Fibroblast of pulmonary artery (primary cell): ENCODE measurements at regions not wholly inside any gene's neighbourhood (a gene's known extent, or its start where the extent isn't known, plus 50 kb on each side); places are given as distances from the start of the nearest gene placed in this dataset.
"Not testable (repeated sequence)": the region's sequence is repeated elsewhere in the genome, so short reads cannot be mapped to it uniquely, and the experiment has no call there.

Experiments used
- DNase-seq: peaks from one replicate; pipeline ENCODE4 v3.0.0-alpha.2; 2010; ENCODE audit warnings: low read depth
- H3K4me3 ChIP-seq: replicated peaks from 2 replicates; pipeline ENCODE4 v1.5.1; 2011; ENCODE audit warnings: low read depth, mild to moderate bottlenecking, control low read depth, low read length, moderate library complexity
- CTCF ChIP-seq: IDR thresholded peaks from 2 replicates; pipeline ENCODE4 v1.5.1; 2011; ENCODE audit warnings: mild to moderate bottlenecking, control low read depth, low read length, inconsistent platforms; ENCODE audit errors: missing control alignments

GRCh38 chr4:162853788-162854187, 312.9 kb downstream of the NAF1 start:
- no peak for TF ChIP-seq CTCF
- no peak overlapping the region for H3K4me3 ChIP-seq
- DNase-seq: no peak

- no peak for TF ChIP-seq CTCF
- DNase-seq: no peak
- H3K4me3 ChIP-seq: no peak overlapping the region
Observed at GRCh38 chr4:162852642-162853041, 314.0 kb downstream of the NAF1 start.

DNA sequence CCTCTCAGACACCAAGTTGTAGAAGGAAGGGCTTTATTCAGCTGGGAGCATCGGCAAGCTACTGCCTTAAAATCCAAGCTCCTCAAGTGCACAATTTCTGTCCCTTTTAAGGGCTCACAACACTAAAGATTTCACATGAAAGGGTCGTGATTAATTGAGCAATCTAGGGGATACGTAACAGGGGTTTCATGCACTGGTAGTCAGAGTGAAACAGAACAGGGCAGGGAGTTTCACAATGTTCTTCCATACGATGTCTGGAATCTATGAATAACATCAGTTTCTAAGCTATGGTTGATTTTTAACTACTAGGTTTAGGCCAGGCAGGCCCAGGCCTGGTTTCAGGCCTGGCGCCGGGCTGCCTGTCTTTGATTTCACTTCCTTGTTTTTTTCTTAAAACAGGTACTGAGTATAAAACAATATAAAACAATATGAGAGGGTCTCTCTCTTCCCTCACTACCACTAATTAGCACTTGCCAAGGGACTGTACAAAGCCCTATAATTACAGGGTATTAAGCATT, 315.4 kb downstream of the NAF1 start:
- not testable (repeated sequence) for DNase-seq

GRCh38 chr4:162849937-162850336, 316.8 kb downstream of the NAF1 start:
- H3K4me3 ChIP-seq: no peak overlapping the region
- no peak for DNase-seq
- no peak for TF ChIP-seq CTCF

More for the DNA sequence above, 315.4 kb downstream of the NAF1 start:
- not testable (repeated sequence) for H3K4me3 ChIP-seq

DNA sequence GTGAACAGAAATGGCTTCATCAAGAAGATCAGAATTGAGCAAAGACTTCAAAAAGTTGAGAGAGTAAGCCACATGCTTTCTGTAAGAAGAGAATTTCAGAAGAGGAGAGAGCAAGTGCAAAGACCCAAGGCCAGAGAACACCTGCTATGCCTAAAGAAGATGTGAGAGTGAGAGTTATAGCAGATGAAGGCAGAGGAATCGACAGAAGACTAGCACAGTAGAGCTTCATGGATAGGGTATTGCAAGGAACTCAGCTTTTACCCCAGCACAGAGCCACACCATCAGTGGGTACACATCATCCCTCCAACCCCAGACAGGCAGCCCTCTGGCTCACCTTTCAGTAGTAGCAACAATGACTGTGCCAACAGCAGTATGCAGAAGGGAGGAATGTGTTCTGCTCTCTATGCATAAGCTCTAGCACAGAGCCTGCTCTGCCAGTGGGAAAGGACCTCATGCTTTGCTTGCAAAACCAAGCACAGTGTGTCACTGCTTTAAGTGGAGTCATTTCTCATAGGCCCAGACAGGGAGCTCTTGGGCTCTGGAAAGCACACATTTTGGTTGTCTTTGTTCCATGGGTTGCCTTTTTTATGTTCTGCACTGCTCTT, 318.6 kb downstream of the NAF1 start:
- DNase-seq: no peak
- no peak for TF ChIP-seq CTCF
- no peak overlapping the region for H3K4me3 ChIP-seq

- H3K4me3 ChIP-seq: no peak overlapping the region
- TF ChIP-seq CTCF: no peak
- no peak for DNase-seq
Observed at GRCh38 chr4:162841753-162842152, 324.9 kb downstream of the NAF1 start.

GRCh38 chr4:162839814-162840213, 326.9 kb downstream of the NAF1 start:
- TF ChIP-seq CTCF: no peak
- no peak overlapping the region for H3K4me3 ChIP-seq
- no peak for DNase-seq

DNA sequence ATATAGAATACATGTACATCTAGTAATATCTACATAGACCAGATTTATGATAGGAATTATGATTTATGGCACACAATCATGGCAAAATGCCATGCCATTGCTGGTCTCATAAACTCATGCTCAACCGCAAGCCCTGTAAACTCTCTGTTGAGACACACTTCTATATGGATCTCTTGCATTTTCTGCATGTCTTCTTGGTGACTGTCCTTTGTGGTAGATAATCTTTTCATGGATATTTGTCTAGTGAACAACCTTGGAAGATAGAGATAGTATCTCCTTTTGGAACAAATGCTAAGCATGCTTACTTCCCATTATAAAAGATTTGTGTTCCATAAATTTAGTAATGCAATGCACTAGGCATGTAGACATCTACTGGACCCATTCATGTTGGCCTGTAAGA, 328.0 kb downstream of the NAF1 start:
- no peak for TF ChIP-seq CTCF
- H3K4me3 ChIP-seq: no peak overlapping the region
- DNase-seq: no peak
